HFFc6 (cell line): ENCODE measurements at regions not wholly inside any gene's neighbourhood (a gene's known extent, or its start where the extent isn't known, plus 50 kb on each side); places are given as distances from the start of the nearest gene placed in this dataset.
"Not testable (repeated sequence)": the region's sequence is repeated elsewhere in the genome, so short reads cannot be mapped to it uniquely, and the experiment has no call there.

ENCODE experiments used
- DNase-seq: peaks from one replicate; pipeline ENCODE4 v3.0.0-alpha.2; 2018
- H3K27ac Mint-ChIP-seq: 2 replicates; pipeline ENCODE4 v1.8.0; 2020; ENCODE audit warnings: mild to moderate bottlenecking, mixed read lengths
- H3K27me3 Mint-ChIP-seq: 2 replicates; pipeline ENCODE4 v1.8.0; 2021; ENCODE audit warnings: mild to moderate bottlenecking, moderate library complexity, mixed read lengths; ENCODE audit not compliant: insufficient read depth
- H3K36me3 Mint-ChIP-seq: 2 replicates; pipeline ENCODE4 v1.8.0; 2021; ENCODE audit warnings: low read depth, mixed read lengths
- H3K4me1 Mint-ChIP-seq: 2 replicates; pipeline ENCODE4 v1.8.0; 2020; ENCODE audit warnings: low read depth, mixed read lengths
- H3K4me3 Mint-ChIP-seq: 2 replicates; pipeline ENCODE4 v1.8.0; 2020; ENCODE audit warnings: mild to moderate bottlenecking, moderate library complexity, mixed read lengths
- H3K9me3 Mint-ChIP-seq: 2 replicates; pipeline ENCODE4 v1.8.0; 2020; ENCODE audit warnings: mild to moderate bottlenecking, mixed read lengths
- CTCF ChIP-seq: fragments of 200-600 bp; sonication (generic); IDR thresholded peaks from 2 replicates; pipeline ENCODE4 v1.5.0; 2021; ENCODE audit warnings: antibody characterized with exemption, mild to moderate bottlenecking

- Mint-ChIP-seq H3K4me1 (no peaks in the 10 kb centered on the region), H3K9me3 (no peaks in the 10 kb centered on the region), H3K4me3 (no peak overlapping the region), H3K36me3 (no peaks in the 10 kb centered on the region), H3K27me3 (peaks cover 47% of the 10 kb centered on the region), H3K27ac (no peak overlapping the region)
- no peak for DNase-seq
- TF ChIP-seq CTCF, result no peak
These were observed 220.8 kb downstream of the RPLP1 start for GRCh38 chr15:69673291-69673881.

GRCh38 chr15:69675731-69676130, 223.1 kb downstream of the RPLP1 start:
- Mint-ChIP-seq H3K9me3 (no peaks in the 10 kb centered on the region), H3K4me1 (no peaks in the 10 kb centered on the region), H3K27me3 (peaks cover 53% of the 10 kb centered on the region), H3K27ac (no peak overlapping the region), H3K4me3 (no peak overlapping the region), H3K36me3 (no peaks in the 10 kb centered on the region)
- no peak for DNase-seq
- no peak for TF ChIP-seq CTCF

GRCh38 chr15:69677403-69677802, 224.8 kb downstream of the RPLP1 start:
- TF ChIP-seq CTCF, result no peak
- Mint-ChIP-seq H3K27ac (no peak overlapping the region), H3K36me3 (no peaks in the 10 kb centered on the region), H3K4me3 (no peak overlapping the region), H3K9me3 (0 out of 2 replicates have a peak, but pooled peaks cover 6% of the 10 kb centered on the region), H3K27me3 (peaks cover 44% of the 10 kb centered on the region), H3K4me1 (no peaks in the 10 kb centered on the region)
- no peak for DNase-seq

GRCh38 chr15:69679623-69680228, 227.1 kb downstream of the RPLP1 start:
- Mint-ChIP-seq H3K27ac (no peak overlapping the region), H3K9me3 (0 out of 2 replicates have a peak, but pooled peaks cover 6% of the 10 kb centered on the region), H3K36me3 (no peaks in the 10 kb centered on the region; the same call in 1 of the 2 replicates), H3K4me3 (no peak overlapping the region), H3K27me3 (peaks cover 29% of the 10 kb centered on the region), H3K4me1 (no peaks in the 10 kb centered on the region)
- no peak for DNase-seq
- no peak for TF ChIP-seq CTCF

GRCh38 chr15:69684823-69685222, 232.2 kb downstream of the RPLP1 start:
- Mint-ChIP-seq H3K27me3 (peaks cover 11% of the 10 kb centered on the region), H3K9me3 (peaks cover 27% of the 10 kb centered on the region)
- H3K4me3 Mint-ChIP-seq, DNase-seq, H3K36me3 Mint-ChIP-seq, H3K27ac Mint-ChIP-seq, H3K4me1 Mint-ChIP-seq: not testable (repeated sequence)

- H3K4me3 Mint-ChIP-seq, result no peak overlapping the region
- H3K27me3 Mint-ChIP-seq, result peaks cover 11% of the 10 kb centered on the region
- no peak overlapping the region for H3K27ac Mint-ChIP-seq
- H3K9me3 Mint-ChIP-seq, result peaks cover 32% of the 10 kb centered on the region
- H3K36me3 Mint-ChIP-seq, result peaks cover 6% of the 10 kb centered on the region
- TF ChIP-seq CTCF, result no peak
- no peaks in the 10 kb centered on the region for H3K4me1 Mint-ChIP-seq
- DNase-seq, result no peak
These were observed 233.2 kb downstream of the RPLP1 start for GRCh38 chr15:69685512-69686452.
